Renal cortex interstitium (tissue), 11 donors: ENCODE measurements at regions not wholly inside any gene's neighbourhood (a gene's known extent, or its start where the extent isn't known, plus 50 kb on each side); places are given as distances from the start of the nearest gene placed in this dataset.
"Not testable (repeated sequence)": the region's sequence is repeated elsewhere in the genome, so short reads cannot be mapped to it uniquely, and the experiment has no call there.

Experiments used
- DNase-seq, 11 donors: peaks; one replicate each; pipeline ENCODE4 v3.0.0-alpha.2; 2013; ENCODE audit warnings: low read depth in 9 of 11, low spot score in 4 of 11; ENCODE audit errors: extremely low read depth in 1 of 11

DNA sequence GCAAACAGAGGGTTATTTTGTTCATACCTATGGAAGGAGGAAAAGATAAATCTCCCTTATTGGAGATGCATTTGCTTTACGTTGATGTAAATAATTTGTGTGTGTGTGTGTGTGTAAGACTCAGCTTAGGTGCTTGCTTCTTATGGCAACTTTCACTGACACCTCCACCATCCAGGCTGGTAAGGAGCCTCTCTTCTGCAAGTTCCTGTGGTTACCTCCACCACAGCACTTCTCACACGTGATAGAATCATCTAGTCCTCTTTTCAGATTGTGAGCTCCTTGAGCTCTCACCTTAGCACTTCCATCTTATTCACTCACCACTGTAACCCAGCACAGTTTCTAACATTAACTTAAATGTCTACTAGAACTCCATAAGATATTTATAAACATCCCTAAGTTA is 553.7 kb downstream of the FGF13 start:
- DNase-seq = no peak

DNA sequence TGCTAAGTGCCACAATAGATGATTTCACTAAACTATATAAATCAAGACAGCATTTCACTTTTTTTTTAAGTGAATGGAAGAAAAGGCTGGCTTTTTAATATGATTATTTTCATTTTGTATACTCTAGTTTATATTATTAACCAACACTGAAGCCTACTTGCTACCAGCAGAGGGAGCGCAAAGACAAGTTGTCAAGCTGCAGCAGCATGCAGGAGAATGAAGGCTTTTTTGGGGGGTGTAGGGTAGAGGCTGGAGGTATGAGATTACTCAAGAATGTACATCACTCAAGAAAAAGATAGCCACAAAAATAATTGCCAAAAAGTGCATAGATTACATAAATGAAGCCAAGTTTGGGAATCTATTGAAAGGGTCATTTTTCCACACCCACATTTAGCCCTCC is 519.5 kb downstream of the FGF13 start:
- peak in 7 of 11 donors; percentile 4 to 14 (median 6) for DNase-seq

DNA sequence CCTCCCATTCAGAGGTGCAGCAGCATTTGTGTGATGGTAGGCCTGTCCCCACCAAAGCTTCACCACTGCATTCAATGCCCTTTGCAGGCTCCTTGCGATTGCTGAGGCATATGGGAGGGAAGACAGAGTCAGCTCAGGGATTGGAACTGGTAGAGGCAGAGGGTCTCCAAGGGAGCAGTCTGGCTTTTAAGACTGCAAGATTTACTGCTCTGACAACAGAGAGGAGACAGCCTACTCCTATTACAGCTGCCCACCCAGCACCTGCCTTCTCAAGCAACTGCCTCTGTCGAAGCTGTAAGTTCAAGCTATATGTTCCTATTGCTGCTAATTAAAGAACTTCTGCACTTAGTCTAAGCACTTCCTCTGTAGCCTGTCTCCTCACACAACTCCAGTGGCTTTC is 481.8 kb downstream of the FGF13 start:
- DNase-seq = peak in 4 of 11 donors; percentile 2 to 11 (median 8)

DNA sequence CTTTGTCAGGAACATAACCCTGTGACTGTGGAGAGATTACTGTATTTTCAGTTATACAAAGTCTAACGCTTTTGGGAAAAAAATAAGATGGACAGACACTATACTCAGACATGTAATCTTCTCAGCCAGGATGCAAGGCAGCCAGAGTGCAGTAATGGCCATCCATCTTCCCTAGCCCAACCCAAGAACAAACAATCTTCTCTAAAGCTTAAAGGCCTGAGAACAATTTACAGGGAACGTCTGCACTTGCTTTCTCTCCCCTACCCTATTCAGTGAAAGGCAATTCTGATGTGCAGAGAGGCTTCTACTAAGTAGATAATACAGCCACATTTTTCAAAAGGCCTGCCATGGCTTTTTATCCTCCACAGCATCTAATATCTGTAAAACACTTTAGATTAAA is 471.3 kb downstream of the FGF13 start:
- no peak for DNase-seq

DNA sequence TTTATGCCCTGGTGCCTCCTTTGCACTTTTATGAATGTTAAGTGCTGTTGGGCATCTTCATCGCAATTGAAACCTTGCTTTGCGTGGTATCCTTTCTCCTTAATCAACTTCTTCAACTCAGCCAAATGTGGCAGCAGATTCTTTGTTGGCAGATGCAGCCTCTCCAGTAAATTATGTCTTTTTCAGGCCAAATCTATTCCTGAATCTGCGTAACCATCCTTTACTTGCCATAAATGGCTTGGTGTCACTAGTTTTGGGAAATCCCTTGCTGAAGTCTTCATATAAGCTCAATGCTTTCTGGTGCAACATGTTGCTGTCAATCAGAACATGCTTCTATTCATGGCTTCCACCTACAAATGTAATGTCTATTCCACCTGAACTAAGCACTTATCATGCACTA is 457.5 kb downstream of the FGF13 start:
- no peak for DNase-seq

DNA sequence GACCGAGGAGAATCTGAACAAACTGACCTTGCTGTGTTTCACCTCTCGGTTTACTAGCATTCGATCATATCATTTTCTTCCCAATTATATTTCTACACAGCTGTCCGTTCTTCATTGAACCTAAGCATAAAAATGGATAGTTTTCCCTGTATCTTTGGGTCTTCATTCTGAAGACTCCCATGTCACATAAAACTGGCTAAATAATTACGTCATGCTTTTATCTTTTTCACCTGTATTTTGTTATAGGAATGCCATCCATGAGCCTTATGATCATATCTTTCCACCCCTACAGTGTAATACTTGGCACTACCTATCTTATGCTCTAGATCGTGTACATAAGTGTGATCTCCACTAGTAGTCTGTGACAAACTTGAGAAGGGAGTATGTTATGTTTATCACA is 456.1 kb downstream of the FGF13 start:
- DNase-seq = no peak

DNA sequence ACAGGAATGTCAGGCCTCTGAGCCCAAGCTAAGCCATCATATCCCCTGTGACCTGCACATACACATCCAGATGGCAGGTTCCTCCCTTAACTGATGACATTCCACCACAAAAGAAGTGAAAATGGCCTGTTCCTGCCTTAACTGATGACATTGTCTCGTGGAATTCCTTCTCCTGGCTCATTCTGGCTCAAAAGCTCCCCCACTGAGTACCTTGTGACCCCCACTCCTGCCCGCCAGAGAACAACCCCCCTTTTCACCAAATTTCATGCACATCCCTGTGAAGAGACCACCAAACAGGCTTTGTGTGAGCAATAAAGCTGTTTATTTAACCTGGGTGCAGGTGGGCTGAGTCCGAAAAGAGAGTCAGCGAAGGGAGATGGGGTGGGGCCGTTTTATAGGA is 447.4 kb downstream of the FGF13 start:
- DNase-seq = not testable (repeated sequence)

DNA sequence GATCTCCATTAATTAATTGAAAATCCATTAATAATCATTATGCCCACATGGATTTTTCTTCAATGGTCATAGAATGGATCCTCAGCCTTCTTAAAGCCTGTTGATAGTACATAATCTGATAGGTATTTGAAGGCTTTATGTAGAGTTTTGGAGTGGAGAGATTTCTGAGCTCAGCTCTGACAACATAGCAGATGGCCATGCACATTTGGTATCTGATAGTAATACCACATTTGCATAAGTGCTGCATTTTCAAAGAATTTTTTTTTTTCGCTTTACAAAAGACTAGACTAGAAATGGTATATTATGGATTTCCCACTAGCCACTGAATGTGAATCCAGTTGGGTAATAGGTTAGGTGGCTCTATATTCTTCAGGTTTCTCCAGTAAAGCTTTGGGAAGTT is 440.6 kb downstream of the FGF13 start:
- no peak for DNase-seq

DNA sequence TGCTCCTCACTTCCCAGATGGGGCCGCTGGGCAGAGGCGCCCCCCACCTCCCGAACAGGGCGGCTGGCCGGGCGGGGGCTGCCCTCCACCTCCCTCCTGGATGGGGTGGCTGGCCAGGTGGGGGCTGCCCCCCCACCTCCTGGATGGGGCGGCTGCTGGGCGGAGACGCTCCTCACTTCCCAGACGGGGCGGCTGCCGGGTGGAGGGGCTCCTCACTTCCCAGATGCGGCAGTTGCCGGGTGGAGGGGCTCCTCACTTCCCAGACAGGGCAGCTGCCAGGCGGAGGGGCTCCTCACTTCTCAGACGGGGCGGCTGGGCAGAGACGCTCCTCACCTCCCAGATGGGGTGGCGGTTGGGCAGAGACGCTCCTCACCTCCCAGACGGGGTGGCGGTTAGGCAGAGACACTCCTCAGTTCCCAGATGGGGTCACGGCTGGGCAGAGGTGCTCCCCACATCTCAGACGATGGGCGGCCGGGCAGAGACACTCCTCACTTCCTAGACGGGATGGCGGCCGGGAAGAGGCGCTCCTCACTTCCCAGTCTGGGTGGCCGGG is 428.8 kb downstream of the FGF13 start:
- DNase-seq = not testable (repeated sequence)

DNA sequence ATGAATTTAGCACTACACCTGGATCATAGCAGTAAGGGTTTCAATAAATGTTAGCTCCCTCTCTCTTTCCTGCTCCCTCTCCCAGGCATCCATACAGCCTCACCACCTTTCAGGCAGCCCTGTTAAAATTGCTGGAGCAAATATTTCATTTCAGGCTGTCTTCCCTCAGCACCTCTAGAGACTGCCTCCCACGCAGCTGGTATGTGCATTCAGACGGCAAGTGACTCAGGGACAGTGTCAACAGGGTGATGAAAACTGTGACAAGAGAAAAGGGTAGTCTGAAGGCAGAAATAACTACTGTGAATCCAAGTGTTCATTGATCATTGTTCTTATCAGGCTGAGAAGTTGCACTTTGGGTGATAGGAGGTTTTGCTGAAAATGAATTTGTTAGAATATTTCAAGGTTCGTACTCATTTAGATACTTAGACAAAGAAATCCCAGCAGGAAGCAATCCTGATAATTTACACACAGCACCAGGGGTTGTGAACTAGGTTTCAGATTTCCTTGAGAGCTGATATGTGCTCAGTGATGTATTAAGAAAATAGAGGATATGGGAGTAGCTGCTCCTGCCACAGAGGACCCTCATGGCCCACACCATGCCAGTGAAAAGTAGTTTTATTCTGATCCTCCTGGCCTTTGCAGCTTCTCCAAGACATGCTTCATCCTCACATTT is 424.2 kb downstream of the FGF13 start:
- peak in 8 of 11 donors; percentile 7 to 44 (median 21) for DNase-seq

DNA sequence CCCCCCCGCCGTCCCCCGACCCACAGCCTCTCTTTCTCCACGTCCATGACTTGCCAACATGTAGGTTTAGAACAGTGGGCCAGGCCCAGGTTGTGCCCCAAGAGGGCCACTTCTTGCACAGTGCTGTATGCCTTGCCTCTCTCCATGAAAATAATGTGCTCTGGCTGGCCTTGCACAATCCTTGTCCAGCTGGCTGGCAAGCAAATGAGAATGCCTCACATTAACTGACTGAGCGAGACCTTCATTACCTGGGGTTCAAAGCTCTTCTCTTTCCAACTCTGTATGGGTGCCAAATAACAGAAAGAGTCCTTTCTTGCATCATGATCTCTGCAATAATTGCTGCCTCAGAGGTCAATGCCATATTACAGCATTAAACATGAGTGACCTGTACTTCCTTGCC is 416.6 kb downstream of the FGF13 start:
- no peak for DNase-seq

DNA sequence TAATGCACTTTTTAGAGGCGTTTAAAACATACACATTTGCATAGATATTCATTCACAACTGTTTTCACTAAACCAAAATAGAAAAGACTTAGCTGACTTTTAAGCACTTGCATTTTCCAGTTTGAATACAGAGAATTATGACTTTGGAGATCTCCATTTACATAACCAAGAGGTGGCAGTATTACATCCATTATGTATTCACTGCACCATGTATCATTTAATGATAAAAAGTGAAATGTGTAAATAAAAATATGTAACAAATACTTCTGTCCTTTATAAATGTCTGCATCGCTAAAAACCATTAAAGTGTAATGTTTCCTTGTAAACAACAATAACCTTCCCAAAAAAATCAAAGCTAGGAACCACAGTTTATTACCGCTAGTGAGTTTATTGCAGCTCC is 413.2 kb downstream of the FGF13 start:
- no peak for DNase-seq

DNA sequence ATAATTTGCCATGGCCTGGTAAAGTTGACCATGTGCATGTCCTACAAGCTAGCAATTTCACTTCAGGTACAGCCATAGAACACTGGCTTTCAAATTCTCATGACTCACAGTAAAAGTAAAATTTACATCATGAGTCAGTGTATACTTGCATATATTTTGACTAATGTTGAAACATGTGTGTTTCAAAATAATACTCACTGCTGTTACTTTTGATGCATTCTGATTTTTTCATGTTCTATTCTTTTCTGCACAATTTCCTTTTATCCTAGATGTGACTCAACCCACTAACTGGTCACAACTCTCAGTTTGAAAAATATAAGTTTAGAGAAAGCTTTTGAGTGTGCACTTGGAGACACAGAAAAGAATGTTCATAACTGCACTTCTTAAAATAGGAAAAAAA is 365.7 kb downstream of the FGF13 start:
- DNase-seq = no peak

DNA sequence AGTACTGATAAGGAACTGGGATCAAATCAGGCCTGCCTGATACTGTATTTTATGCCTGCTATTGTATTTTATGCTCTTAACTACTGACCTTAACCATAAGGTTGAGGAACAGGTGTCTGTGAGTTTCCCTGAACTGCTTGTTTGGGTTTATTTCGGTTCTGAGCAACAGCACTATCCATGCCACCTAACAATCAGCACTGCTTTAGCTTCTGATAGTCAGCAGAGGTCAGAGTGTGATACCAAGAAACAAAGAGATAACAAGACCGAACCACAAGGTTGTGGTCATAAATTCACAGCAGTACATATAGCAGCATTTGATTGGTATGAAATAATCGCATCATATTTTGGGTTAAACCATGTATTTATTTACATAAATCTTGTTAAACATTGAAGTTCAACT is 362.2 kb downstream of the FGF13 start:
- DNase-seq = no peak

DNA sequence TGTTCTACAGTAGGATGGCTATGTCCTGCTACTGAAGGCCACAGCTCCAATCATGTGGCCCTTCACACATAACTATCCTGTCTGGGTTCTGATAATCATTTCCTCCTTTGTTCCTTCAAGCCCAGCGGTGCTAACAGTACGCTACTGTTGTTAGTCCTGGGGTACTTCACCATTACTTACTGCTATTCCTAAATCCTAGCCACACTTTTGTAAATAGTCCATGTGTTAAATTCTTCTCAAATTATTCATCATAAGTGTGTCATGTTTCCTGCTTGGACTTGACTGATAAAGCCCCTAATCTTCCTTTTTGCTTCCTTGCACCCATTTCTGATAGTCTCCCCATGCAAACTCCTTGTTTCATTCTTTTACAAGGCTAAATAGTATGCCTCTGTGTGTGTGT is 332.6 kb downstream of the FGF13 start:
- DNase-seq = no peak

DNA sequence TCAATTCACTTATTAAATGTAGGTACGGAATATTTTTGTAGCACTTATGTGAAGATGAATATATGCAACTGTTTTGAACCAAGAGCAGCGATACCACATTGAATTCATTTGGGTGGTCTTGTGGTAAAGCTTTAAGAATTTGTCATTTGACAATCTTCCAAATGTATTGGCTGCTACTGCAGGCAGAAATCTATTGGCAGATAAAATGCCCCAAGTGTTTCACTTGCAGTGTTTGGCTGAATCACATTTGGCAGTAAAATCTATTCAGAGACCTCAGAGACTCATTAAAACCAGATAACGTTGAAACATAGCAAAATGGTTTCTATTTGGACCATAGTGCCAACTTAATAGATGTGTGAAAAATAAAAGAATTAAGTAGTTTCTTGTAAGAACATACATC is 303.4 kb downstream of the FGF13 start:
- no peak for DNase-seq

DNA sequence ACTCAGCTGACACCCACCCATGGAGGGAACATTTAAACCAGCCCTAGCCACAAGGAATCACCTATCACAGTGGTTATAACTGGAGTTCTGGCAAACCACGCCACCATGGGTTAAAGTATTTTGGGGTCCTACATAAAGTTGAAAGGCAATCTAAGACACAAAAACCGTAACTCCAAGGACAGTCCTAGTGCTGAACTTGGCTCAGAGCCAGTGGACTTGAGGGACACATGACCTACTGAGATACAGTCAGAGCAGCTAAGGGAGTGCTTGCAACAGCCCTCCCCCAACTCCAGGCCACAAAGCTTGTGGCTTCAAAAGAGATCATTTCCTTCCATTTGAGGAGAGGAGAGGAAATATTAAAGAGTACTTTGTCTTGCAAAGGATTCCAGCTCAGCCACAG is 300.5 kb downstream of the FGF13 start:
- DNase-seq = peak in 1 of 11 donors; percentile 1
